ENCODE measurements at regions not wholly inside any gene's neighbourhood (a gene's known extent, or its start where the extent isn't known, plus 50 kb on each side); places are given as distances from the start of the nearest gene placed in this dataset.

- no peak for DNase-seq (ENCODE audit: low read depth)
- no peak for TF ChIP-seq CTCF (IDR thresholded peaks at IDR 0.05; ENCODE audit: control insufficient read depth, extremely low read depth, insufficient read depth)
- no peak overlapping the region for H3K4me3 ChIP-seq (ENCODE audit: low read depth, low read length)
Observed at GRCh38 chr1:70553567-70553956, 142.5 kb downstream of the CTH start.

GRCh38 chr1:70554341-70554740 lies 143.3 kb downstream of the CTH start:
- no peak for DNase-seq (ENCODE audit: low read depth)
- TF ChIP-seq CTCF (IDR thresholded peaks at IDR 0.05; ENCODE audit: control insufficient read depth, extremely low read depth, insufficient read depth), result no peak
- H3K4me3 ChIP-seq (ENCODE audit: low read depth, low read length), result no peak overlapping the region

DNA sequence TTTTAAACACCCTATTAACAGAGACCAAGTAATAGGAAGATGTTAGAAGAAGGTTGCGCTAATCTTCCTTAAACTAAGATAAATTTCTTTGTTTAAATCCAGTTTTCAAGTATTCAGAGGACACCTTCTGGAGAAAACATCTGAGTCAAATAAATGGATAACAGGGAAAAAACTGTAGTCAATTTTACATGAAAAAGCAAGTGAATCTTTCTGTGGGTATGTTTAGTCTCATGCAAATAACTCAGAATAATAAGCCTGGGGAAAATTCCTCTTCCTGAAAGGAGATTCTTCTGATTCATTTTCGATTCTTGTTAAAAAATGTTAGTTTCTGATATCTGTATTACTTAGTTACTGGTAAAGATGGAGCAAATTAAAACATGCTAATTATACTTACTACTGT lies 145.5 kb downstream of the CTH start:
- no peak overlapping the region for H3K4me3 ChIP-seq (ENCODE audit: low read depth, low read length)
- no peak for DNase-seq (ENCODE audit: low read depth)
- TF ChIP-seq CTCF (IDR thresholded peaks at IDR 0.05; ENCODE audit: control insufficient read depth, extremely low read depth, insufficient read depth), result no peak

DNA sequence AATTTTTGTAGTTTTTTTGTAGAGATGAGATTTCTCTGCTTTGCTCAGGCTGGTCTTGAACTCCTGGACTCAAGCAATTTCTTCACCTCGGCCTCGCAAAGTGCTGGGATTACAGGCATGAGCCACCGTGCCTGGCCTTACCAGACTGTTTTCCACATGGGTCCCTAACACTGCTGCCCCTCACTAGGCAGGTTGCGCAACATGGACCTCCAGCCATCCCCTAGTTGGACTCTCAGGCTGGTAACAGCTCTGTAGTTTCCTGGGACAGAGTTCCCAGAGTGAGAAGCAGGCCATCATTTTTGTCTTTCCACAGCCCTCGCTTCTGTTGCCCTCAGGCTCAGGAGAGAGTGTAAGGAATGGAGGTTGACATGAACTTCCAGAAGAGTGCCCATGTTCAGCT lies 156.1 kb downstream of the CTH start:
- no peak for TF ChIP-seq CTCF (IDR thresholded peaks at IDR 0.05; ENCODE audit: control insufficient read depth, extremely low read depth, insufficient read depth)
- DNase-seq (ENCODE audit: low read depth), result no peak
- no peak overlapping the region for H3K4me3 ChIP-seq (ENCODE audit: low read depth, low read length)

GRCh38 chr1:70571191-70571590 lies 160.1 kb downstream of the CTH start:
- no peak overlapping the region for H3K4me3 ChIP-seq (ENCODE audit: low read depth, low read length)
- TF ChIP-seq CTCF (IDR thresholded peaks at IDR 0.05; ENCODE audit: control insufficient read depth, extremely low read depth, insufficient read depth), result no peak
- DNase-seq (ENCODE audit: low read depth), result no peak

DNA sequence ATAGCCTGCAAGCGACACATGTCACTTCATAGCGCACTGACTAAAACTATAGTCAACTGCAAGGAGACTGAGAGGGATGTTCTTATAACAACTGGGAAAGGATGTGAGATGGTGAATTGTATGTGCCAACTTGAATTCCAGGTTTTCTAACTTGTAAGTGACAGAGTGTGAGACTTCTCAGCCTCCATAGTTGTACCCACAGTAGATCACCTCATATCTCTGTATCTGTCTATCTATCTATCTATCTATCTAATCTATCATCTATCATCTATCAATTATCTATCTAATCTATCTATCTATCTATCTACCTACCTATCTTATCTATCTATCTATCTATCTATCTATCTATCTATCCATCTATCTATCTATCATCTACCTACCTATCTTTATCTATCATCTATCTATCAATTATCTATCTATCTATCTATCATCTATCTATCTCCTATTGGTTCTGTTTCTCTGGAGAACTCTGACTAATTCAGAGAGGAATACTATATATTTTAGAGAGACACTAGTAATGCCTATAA lies 162.3 kb downstream of the CTH start:
- no peak overlapping the region for H3K4me3 ChIP-seq (ENCODE audit: low read depth, low read length)
- DNase-seq (ENCODE audit: low read depth), result no peak
- TF ChIP-seq CTCF (IDR thresholded peaks at IDR 0.05; ENCODE audit: control insufficient read depth, extremely low read depth, insufficient read depth), result no peak

- DNase-seq (ENCODE audit: low read depth), result no peak
- no peak for TF ChIP-seq CTCF (IDR thresholded peaks at IDR 0.05; ENCODE audit: control insufficient read depth, extremely low read depth, insufficient read depth)
- H3K4me3 ChIP-seq (ENCODE audit: low read depth, low read length), result no peak overlapping the region
Observed at GRCh38 chr1:70581661-70582060, 170.6 kb downstream of the CTH start.
